ENCODE measurements at regions not wholly inside any gene's neighbourhood (a gene's known extent, or its start where the extent isn't known, plus 50 kb on each side); places are given as distances from the start of the nearest gene placed in this dataset.

DNA sequence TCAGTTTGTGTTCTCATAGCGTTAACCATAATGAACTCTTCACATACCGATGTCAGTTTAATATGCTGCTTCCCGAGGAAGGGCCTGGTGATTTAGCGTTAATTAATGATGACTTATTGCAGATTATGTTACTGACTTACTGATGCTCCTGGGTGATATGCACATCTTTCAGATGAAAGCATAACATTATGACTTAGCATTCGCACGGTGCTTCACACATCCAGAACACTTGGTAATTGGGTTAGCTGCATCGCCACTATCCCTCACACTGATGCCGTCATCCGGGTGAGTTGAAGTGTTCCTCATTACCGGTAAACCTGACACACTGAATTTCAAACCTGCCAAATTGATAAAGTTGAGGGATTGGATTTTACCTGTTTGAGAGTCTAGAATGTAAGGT lies 239.0 kb upstream of the PODXL start (continued):
- TF ChIP-seq HDGF (IDR thresholded peaks at IDR 0.05): no peak
- no peak for TF ChIP-seq ZNF133 (CRISPR knock-in tag; IDR thresholded peaks at IDR 0.05)
- TF ChIP-seq, protein P1, sequence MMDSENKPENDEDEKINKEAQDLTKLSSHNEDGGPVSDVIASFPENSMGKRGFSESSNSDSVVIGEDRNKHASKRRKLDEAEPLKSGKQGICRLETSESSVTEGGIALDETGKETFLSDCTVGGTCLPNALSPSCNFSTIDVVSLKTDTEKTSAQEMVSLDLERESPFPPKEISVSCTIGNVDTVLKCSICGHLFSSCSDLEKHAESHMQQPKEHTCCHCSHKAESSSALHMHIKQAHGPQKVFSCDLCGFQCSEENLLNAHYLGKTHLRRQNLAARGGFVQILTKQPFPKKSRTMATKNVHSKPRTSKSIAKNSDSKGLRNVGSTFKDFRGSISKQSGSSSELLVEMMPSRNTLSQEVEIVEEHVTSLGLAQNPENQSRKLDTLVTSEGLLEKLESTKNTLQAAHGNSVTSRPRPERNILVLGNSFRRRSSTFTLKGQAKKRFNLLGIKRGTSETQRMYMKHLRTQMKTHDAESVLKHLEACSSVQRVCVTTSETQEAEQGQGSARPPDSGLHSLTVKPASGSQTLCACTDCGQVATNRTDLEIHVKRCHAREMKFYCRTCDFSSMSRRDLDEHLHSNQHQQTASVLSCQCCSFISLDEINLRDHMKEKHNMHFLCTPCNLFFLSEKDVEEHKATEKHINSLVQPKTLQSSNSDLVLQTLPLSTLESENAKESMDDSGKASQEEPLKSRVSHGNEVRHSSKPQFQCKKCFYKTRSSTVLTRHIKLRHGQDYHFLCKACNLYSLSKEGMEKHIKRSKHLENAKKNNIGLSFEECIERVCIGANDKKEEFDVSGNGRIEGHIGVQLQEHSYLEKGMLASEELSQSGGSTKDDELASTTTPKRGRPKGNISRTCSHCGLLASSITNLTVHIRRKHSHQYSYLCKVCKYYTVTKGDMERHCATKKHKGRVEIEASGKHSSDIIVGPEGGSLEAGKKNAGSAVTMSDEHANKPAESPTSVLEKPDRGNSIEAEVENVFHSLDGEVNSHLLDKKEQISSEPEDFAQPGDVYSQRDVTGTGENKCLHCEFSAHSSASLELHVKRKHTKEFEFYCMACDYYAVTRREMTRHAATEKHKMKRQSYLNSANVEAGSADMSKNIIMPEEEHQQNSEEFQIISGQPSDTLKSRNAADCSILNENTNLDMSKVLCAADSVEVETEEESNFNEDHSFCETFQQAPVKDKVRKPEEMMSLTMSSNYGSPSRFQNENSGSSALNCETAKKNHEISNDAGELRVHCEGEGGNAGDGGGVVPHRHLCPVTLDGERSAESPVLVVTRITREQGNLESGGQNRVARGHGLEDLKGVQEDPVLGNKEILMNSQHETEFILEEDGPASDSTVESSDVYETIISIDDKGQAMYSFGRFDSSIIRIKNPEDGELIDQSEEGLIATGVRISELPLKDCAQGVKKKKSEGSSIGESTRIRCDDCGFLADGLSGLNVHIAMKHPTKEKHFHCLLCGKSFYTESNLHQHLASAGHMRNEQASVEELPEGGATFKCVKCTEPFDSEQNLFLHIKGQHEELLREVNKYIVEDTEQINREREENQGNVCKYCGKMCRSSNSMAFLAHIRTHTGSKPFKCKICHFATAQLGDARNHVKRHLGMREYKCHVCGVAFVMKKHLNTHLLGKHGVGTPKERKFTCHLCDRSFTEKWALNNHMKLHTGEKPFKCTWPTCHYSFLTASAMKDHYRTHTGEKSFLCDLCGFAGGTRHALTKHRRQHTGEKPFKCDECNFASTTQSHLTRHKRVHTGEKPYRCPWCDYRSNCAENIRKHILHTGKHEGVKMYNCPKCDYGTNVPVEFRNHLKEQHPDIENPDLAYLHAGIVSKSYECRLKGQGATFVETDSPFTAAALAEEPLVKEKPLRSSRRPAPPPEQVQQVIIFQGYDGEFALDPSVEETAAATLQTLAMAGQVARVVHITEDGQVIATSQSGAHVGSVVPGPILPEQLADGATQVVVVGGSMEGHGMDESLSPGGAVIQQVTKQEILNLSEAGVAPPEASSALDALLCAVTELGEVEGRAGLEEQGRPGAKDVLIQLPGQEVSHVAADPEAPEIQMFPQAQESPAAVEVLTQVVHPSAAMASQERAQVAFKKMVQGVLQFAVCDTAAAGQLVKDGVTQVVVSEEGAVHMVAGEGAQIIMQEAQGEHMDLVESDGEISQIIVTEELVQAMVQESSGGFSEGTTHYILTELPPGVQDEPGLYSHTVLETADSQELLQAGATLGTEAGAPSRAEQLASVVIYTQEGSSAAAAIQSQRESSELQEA (IDR thresholded peaks at IDR 0.05; ENCODE audit: low read depth): no peak
- TF ChIP-seq ZNF444 (CRISPR knock-in tag; IDR thresholded peaks at IDR 0.05): no peak
- TF ChIP-seq NR3C1 (CRISPR knock-in tag; IDR thresholded peaks at IDR 0.05): no peak
